B cell (primary cell): ENCODE measurements at regions not wholly inside any gene's neighbourhood (a gene's known extent, or its start where the extent isn't known, plus 50 kb on each side); places are given as distances from the start of the nearest gene placed in this dataset.

ENCODE experiments used
- ATAC-seq: fragments of 200-7000 bp; cut with Tn5 transposase; one replicate; pipeline ENCODE4 v1.10.0; 2021; ENCODE audit warnings: low read depth, mild to moderate bottlenecking, moderate number of reproducible peaks, moderate library complexity
- CTCF ChIA-PET: fragments of 350-600 bp; sonication (Branson Sonifier 250); formaldehyde crosslinking; loops from one replicate; lab custom pipeline; 2021; ENCODE audit warnings: antibody characterized with exemption, inconsistent platforms; lab: Charles Lee
- POLR2A ChIA-PET: fragments of 350-600 bp; sonication (Branson Sonifier 250); formaldehyde crosslinking; loops from one replicate; lab custom pipeline; 2021; ENCODE audit warnings: antibody characterized with exemption; lab: Charles Lee
- DNase-seq: peaks from one replicate; pipeline ENCODE4 v3.0.0; 2013
- H2AFZ ChIP-seq: 2 replicates; pipeline ENCODE4 v1.6.1; 2012; ENCODE audit warnings: mild to moderate bottlenecking, low read depth, low read length; ENCODE audit not compliant: insufficient read depth, poor library complexity, severe bottlenecking
- H3K27ac ChIP-seq, 2 donors: 1 replicate in 1 of 2; 2 replicates in 1 of 2; pipeline ENCODE4 v1.5.1; 2012 to 2013; ENCODE audit warnings: low read length in 2 of 2, mild to moderate bottlenecking in 2 of 2, moderate library complexity in 1 of 2
- H3K27me3 ChIP-seq, 4 experiments: fragments of 200-600 bp in 1 of 4; sonication (generic) in 1 of 4; replicated peaks in 1 of 4; 1 replicate in 2 of 4; 2 replicates in 2 of 4; pipeline versions ENCODE4 v1.6.1 to v1.7.0; 2013 to 2016; ENCODE audit warnings: low read length in 3 of 4, mild to moderate bottlenecking in 2 of 4, mixed read lengths in 1 of 4, moderate library complexity in 1 of 4; ENCODE audit not compliant: insufficient read depth in 4 of 4, control insufficient read depth in 3 of 4; ENCODE audit errors: control extremely low read depth in 1 of 4
- H3K36me3 ChIP-seq, 2 experiments: replicated peaks in 1 of 2; 1 replicate in 1 of 2; 2 replicates in 1 of 2; pipeline versions ENCODE4 v1.6.1 to v1.7.1; 2013; ENCODE audit warnings: low read length in 1 of 2; ENCODE audit not compliant: insufficient read depth in 2 of 2, control insufficient read depth in 1 of 2; ENCODE audit errors: control extremely low read depth in 1 of 2, extremely low read depth in 1 of 2
- H3K4me1 ChIP-seq, 2 donors: fragments of 200-600 bp in 1 of 2; sonication (generic) in 1 of 2; 1 replicate in 1 of 2; 2 replicates in 1 of 2; pipeline versions ENCODE4 v1.5.1 to v1.6.1; 2013 to 2017; ENCODE audit warnings: low read length in 2 of 2; ENCODE audit not compliant: control insufficient read depth in 2 of 2, insufficient read depth in 2 of 2
- H3K4me2 ChIP-seq: replicated peaks from 2 replicates; pipeline ENCODE3; 2012; ENCODE audit warnings: mild to moderate bottlenecking, low read depth, low read length; ENCODE audit not compliant: poor library complexity, severe bottlenecking
- H3K4me3 ChIP-seq, 5 experiments: fragments of 200-600 bp in 1 of 5; sonication (generic) in 1 of 5; 1 replicate in 3 of 5; 2 replicates in 2 of 5; pipeline versions ENCODE4 v1.5.1 to v1.7.0; 2011 to 2016; ENCODE audit warnings: low read length in 4 of 5, mild to moderate bottlenecking in 4 of 5, low read depth in 2 of 5, control low read depth in 1 of 5, moderate library complexity in 1 of 5; ENCODE audit not compliant: insufficient read depth in 1 of 5; ENCODE audit errors: control extremely low read depth in 1 of 5, extremely low read depth in 1 of 5
- H3K79me2 ChIP-seq: fragments of 200-600 bp; sonication (generic); one replicate; pipeline ENCODE4 v1.6.0; 2016; ENCODE audit warnings: low read length; ENCODE audit not compliant: control insufficient read depth, insufficient read depth
- H3K9ac ChIP-seq: fragments of 200-600 bp; sonication (generic); 2 replicates; pipeline ENCODE4 v1.6.1; 2017; ENCODE audit warnings: mild to moderate bottlenecking, low read length, moderate library complexity
- H3K9me3 ChIP-seq, 3 donors: one replicate each; pipeline versions ENCODE4 v1.6.1 to v1.7.1; 2013; ENCODE audit warnings: low read length in 2 of 3; ENCODE audit not compliant: control insufficient read depth in 2 of 3, insufficient read depth in 1 of 3; ENCODE audit errors: control extremely low read depth in 1 of 3
- H4K20me1 ChIP-seq: 2 replicates; pipeline ENCODE4 v1.6.0; 2012; ENCODE audit warnings: mild to moderate bottlenecking, low read length; ENCODE audit not compliant: insufficient read depth, control insufficient read depth, poor library complexity, severe bottlenecking
- H3K27ac Mint-ChIP-seq: one replicate; pipeline ENCODE4 v1.8.0; 2021; ENCODE audit warnings: mixed read lengths
- H3K27me3 Mint-ChIP-seq: one replicate; pipeline ENCODE4 v1.8.0; 2021; ENCODE audit warnings: mixed read lengths
- H3K4me1 Mint-ChIP-seq: one replicate; pipeline ENCODE4 v1.8.0; 2021; ENCODE audit warnings: mixed read lengths
- H3K4me3 Mint-ChIP-seq: one replicate; pipeline ENCODE4 v1.8.0; 2021; ENCODE audit warnings: mixed read lengths
- H3K9me3 Mint-ChIP-seq: one replicate; pipeline ENCODE4 v1.8.0; 2022; ENCODE audit warnings: mixed read lengths; ENCODE audit not compliant: insufficient read depth
- CTCF ChIP-seq: fragments of 200-600 bp; IDR thresholded peaks from one replicate; pipeline ENCODE4 v1.8.0; 2022; ENCODE audit warnings: antibody characterized with exemption, mild to moderate bottlenecking
- EZH2 ChIP-seq: IDR thresholded peaks from 2 replicates; pipeline ENCODE4 v1.6.1; 2012; ENCODE audit warnings: borderline replicate concordance, low read depth, mild to moderate bottlenecking, moderate library complexity, low read length; ENCODE audit not compliant: insufficient read depth, poor library complexity, severe bottlenecking
- WGBS: methylation state at CpG from one replicate; pipeline ENCODE4 v1.1.5; 2013; ENCODE audit warnings: missing lambda C conversion rate; ENCODE audit not compliant: insufficient coverage; 5-methylcytosine and 5-hydroxymethylcytosine counted together
- intact Hi-C: fragments of 100-400 bp; cut with micrococcal nuclease; formaldehyde crosslinking; loops from one replicate; pipeline ENCODE4 v1.10.0; 2022

GRCh38 chr13:26872525-26873385 lies 112.2 kb upstream of the GPR12 start:
- DNase-seq (peak; percentile 42), ATAC-seq (no peak)
- no peak overlapping the region for H3K4me2 ChIP-seq
- no peaks in the 10 kb centered on the region for H3K4me1 ChIP-seq
- Mint-ChIP-seq H3K4me3 (no peak overlapping the region), H3K27ac (no peak overlapping the region), H3K9me3 (no peaks in the 10 kb centered on the region), H3K4me1 (no peaks in the 10 kb centered on the region), H3K27me3 (peaks cover 13% of the 10 kb centered on the region)
- peaks cover 0 to 7% (median 0%) of the 10 kb centered on the region in 3 donors for H3K9me3 ChIP-seq
- no peaks in the 10 kb centered on the region for H4K20me1 ChIP-seq
- no peaks in the 10 kb centered on the region for H3K79me2 ChIP-seq
- TF ChIP-seq EZH2 (no peak), CTCF (peak; percentile 65)
- 58% methylated on average over 25 of the region's 28 CpGs for WGBS
- intact Hi-C loops, result no loop called here
- H3K9ac ChIP-seq, result no peak overlapping the region
- no peak overlapping the region for H3K4me3 ChIP-seq
- ChIA-PET CTCF (interaction anchor here (1.0 to 1.8 kb wide), 3 partner anchors 9 to 164 kb away, joined by 4 to 7 read pairs (median 7); no protein-coding TSS in a partner anchor), POLR2A (no interaction called here)
- no peak overlapping the region for H2AFZ ChIP-seq
- no peaks in the 10 kb centered on the region for H3K36me3 ChIP-seq
- H3K27ac ChIP-seq, result no peak overlapping the region
- H3K27me3 ChIP-seq, result peaks cover 0 to 9% (median 3%) of the 10 kb centered on the region in 4 experiments

- no peak overlapping the region for H3K27ac ChIP-seq
- H3K27me3 ChIP-seq, result peaks cover 0 to 4% (median 0%) of the 10 kb centered on the region in 4 experiments
- Mint-ChIP-seq H3K27ac (no peak overlapping the region), H3K4me3 (no peak overlapping the region), H3K4me1 (no peaks in the 10 kb centered on the region), H3K27me3 (peaks cover 20% of the 10 kb centered on the region), H3K9me3 (no peaks in the 10 kb centered on the region)
- no peaks in the 10 kb centered on the region for H3K4me1 ChIP-seq
- TF ChIP-seq CTCF (no peak), EZH2 (no peak)
- ChIA-PET CTCF (no interaction called here), POLR2A (no interaction called here)
- intact Hi-C loops, result no loop called here
- ATAC-seq (no peak), DNase-seq (no peak)
- H3K36me3 ChIP-seq, result no peaks in the 10 kb centered on the region
- 24% methylated on average over 2 of the region's 5 CpGs for WGBS
- H4K20me1 ChIP-seq, result no peaks in the 10 kb centered on the region
- no peaks in the 10 kb centered on the region for H3K79me2 ChIP-seq
- no peak overlapping the region for H2AFZ ChIP-seq
- H3K4me3 ChIP-seq, result no peak overlapping the region
- H3K4me2 ChIP-seq, result no peak overlapping the region
- H3K9me3 ChIP-seq, result no peaks in the 10 kb centered on the region
- no peak overlapping the region for H3K9ac ChIP-seq
Observed at GRCh38 chr13:26867451-26868091, 107.0 kb upstream of the GPR12 start.
